CD4-positive, CD25-positive, alpha-beta regulatory T cell (primary cell): ENCODE measurements at regions not wholly inside any gene's neighbourhood (a gene's known extent, or its start where the extent isn't known, plus 50 kb on each side); places are given as distances from the start of the nearest gene placed in this dataset.

Source experiments
- ATAC-seq, 2 donors: fragments of 150-1000 bp; cut with Tn5 transposase; one replicate each; pipeline ENCODE4 v1.10.0; 2021; ENCODE audit warnings: low read depth in 2 of 2, moderate number of reproducible peaks in 2 of 2, moderate library complexity in 1 of 2
- DNase-seq, 3 donors: peaks; one replicate each; pipeline versions ENCODE4 v3.0.0 to v3.0.0-alpha.2; 2012 to 2022; ENCODE audit warnings: mixed read lengths in 1 of 3
- H3K27ac ChIP-seq: one replicate; pipeline ENCODE4 v1.7.0; 2013; ENCODE audit warnings: mild to moderate bottlenecking, low read length; ENCODE audit not compliant: insufficient read depth, poor library complexity, severe bottlenecking
- H3K27me3 ChIP-seq: one replicate; pipeline ENCODE4 v1.7.0; 2013; ENCODE audit warnings: low read length; ENCODE audit not compliant: control insufficient read depth, insufficient read depth
- H3K36me3 ChIP-seq: one replicate; pipeline ENCODE4 v1.7.0; 2013; ENCODE audit warnings: mild to moderate bottlenecking, low read length, moderate library complexity; ENCODE audit not compliant: control insufficient read depth, insufficient read depth
- H3K4me1 ChIP-seq: 2 replicates; pipeline ENCODE4 v1.7.0; 2013; ENCODE audit warnings: mild to moderate bottlenecking, low read length; ENCODE audit not compliant: insufficient read depth, control insufficient read depth, poor library complexity, severe bottlenecking
- H3K4me3 ChIP-seq: one replicate; pipeline ENCODE4 v1.7.0; 2013; ENCODE audit warnings: low read depth, mild to moderate bottlenecking, low read length, moderate library complexity
- H3K9me3 ChIP-seq, 2 experiments: 1 replicate in 1 of 2; 2 replicates in 1 of 2; pipeline ENCODE4 v1.7.0; 2013; ENCODE audit warnings: low read length in 2 of 2, mild to moderate bottlenecking in 1 of 2, moderate library complexity in 1 of 2; ENCODE audit not compliant: control insufficient read depth in 2 of 2
- H3K27ac Mint-ChIP-seq, 3 donors: one replicate each; pipeline ENCODE4 v1.8.0; 2020 to 2022; ENCODE audit warnings: mild to moderate bottlenecking in 3 of 3, mixed read lengths in 3 of 3, moderate library complexity in 2 of 3
- H3K27me3 Mint-ChIP-seq: one replicate; pipeline ENCODE4 v1.8.0; 2022; ENCODE audit warnings: mild to moderate bottlenecking, mixed read lengths
- H3K36me3 Mint-ChIP-seq: one replicate; pipeline ENCODE4 v1.8.0; 2020; ENCODE audit warnings: mixed read lengths
- H3K4me1 Mint-ChIP-seq, 4 donors: one replicate each; pipeline ENCODE4 v1.8.0; 2020 to 2022; ENCODE audit warnings: mixed read lengths in 4 of 4, mild to moderate bottlenecking in 1 of 4
- H3K4me3 Mint-ChIP-seq, 4 donors: one replicate each; pipeline ENCODE4 v1.8.0; 2020 to 2022; ENCODE audit warnings: mild to moderate bottlenecking in 4 of 4, mixed read lengths in 4 of 4, moderate library complexity in 3 of 4
- H3K9me3 Mint-ChIP-seq, 7 donors: one replicate each; pipeline ENCODE4 v1.8.0; 2020 to 2022; ENCODE audit warnings: mixed read lengths in 7 of 7, mild to moderate bottlenecking in 3 of 7, moderate library complexity in 2 of 7

DNA sequence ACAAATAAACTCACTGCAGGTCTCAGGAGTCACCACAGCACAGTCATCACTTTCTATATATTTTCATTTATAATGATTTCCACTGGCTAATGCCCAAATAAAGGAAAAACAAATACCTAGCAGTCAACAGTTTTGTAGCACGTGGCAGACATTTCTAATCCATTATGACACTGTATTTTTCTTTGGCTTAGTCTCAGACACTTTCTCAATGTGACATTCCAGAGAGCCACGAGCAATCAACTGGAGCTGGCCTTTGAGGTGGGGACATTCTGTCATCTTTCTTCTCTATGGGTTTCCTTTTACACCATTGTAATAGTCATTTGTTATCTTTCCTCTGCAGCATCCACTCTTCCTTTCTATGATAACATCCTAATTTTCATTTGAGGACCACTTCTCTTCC, 119.7 kb downstream of the WNT5A start:
- H3K4me1 Mint-ChIP-seq = no peaks in the 10 kb centered on the region
- no peak overlapping the region for H3K4me3 Mint-ChIP-seq
- no peak for ATAC-seq
- DNase-seq = no peak
- no peaks in the 10 kb centered on the region for H3K36me3 ChIP-seq
- H3K36me3 Mint-ChIP-seq = no peaks in the 10 kb centered on the region
- peaks cover 0 to 5% (median 2%) of the 10 kb centered on the region in 7 donors for H3K9me3 Mint-ChIP-seq
- no peaks in the 10 kb centered on the region for H3K9me3 ChIP-seq
- H3K27me3 ChIP-seq = no peaks in the 10 kb centered on the region
- H3K27ac Mint-ChIP-seq = no peak overlapping the region
- no peak overlapping the region for H3K27ac ChIP-seq
- H3K4me1 ChIP-seq = no peaks in the 10 kb centered on the region
- H3K4me3 ChIP-seq = no peak overlapping the region
- H3K27me3 Mint-ChIP-seq = no peaks in the 10 kb centered on the region

DNA sequence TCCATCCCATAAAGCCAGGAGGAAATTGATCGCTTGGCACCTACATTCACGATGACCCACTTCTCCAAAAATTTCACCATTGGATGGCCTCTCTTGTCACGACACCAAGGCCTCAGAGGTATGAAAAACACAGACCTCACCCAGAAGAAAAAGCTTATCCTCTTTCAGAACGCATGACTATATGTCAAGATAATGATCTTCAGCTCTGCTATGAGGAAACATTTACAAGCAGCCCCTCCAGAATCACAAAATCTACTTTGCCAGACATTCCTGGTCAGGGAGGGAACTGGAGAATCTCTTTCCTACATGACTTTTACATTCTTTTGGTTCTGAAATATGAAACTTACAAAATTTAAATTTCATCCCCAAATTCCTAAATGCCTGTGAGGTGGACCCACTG, 122.7 kb downstream of the WNT5A start:
- Histone ChIP-seq H3K36me3 (no peaks in the 10 kb centered on the region), H3K27me3 (no peaks in the 10 kb centered on the region), H3K27ac (no peak overlapping the region), H3K9me3 (no peaks in the 10 kb centered on the region), H3K4me3 (no peak overlapping the region), H3K4me1 (no peaks in the 10 kb centered on the region)
- Mint-ChIP-seq H3K27ac (no peak overlapping the region), H3K27me3 (no peaks in the 10 kb centered on the region), H3K4me1 (no peaks in the 10 kb centered on the region), H3K4me3 (no peak overlapping the region), H3K9me3 (peaks cover 0 to 8% (median 4%) of the 10 kb centered on the region in 7 donors), H3K36me3 (no peaks in the 10 kb centered on the region)
- ATAC-seq = no peak
- no peak for DNase-seq

DNA sequence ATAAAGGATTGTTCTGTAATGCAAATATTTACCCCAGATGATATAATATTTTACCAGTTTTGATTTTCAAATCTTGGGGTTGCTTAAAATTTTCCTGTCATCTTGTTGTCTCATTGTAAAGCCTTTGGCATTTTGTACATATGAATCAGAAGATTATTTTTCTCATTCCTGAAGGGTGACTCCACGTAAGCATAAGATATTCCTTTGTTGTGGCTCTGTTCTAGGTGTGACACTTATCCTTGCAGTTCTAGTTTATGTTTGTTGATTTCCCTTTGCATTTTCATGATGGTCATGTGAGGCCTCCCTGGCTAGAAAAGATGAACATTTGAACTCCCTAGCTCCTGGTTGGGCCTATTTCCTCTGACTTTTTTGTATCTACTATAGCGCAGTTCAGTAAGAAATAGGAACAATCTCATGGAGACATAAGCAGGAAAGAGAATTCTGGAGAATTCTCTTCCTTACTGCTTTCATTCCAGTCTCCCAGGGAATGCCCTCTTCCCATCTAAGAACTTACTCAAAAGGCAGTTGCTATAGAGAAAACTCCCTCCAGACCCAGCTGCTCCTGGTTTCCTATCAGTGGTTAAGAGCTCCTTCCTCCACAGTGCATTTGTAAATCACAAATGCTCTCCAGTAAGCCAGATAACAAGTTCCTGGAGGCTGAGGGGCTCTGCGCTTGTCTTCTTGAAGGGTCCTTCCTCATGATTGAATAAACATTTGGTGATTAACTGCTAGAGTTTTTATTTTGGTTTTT, 124.7 kb downstream of the WNT5A start:
- ATAC-seq = no peak
- no peaks in the 10 kb centered on the region for H3K4me1 Mint-ChIP-seq
- DNase-seq = no peak

GRCh38 chr3:55357796-55358195, 129.3 kb downstream of the WNT5A start:
- H3K27me3 ChIP-seq = no peaks in the 10 kb centered on the region
- Mint-ChIP-seq H3K4me1 (no peaks in the 10 kb centered on the region), H3K9me3 (peaks cover 0 to 19% (median 6%) of the 10 kb centered on the region in 7 donors), H3K27ac (no peak overlapping the region), H3K27me3 (no peaks in the 10 kb centered on the region), H3K4me3 (no peak overlapping the region), H3K36me3 (no peaks in the 10 kb centered on the region)
- peaks cover 0 to 2% of the 10 kb centered on the region in 2 experiments for H3K9me3 ChIP-seq
- H3K4me1 ChIP-seq = no peaks in the 10 kb centered on the region
- DNase-seq (no peak), ATAC-seq (no peak)
- H3K4me3 ChIP-seq = no peak overlapping the region
- H3K27ac ChIP-seq = no peak overlapping the region
- no peaks in the 10 kb centered on the region for H3K36me3 ChIP-seq

More for the DNA sequence above, 124.7 kb downstream of the WNT5A start:
- H3K4me1 ChIP-seq = no peaks in the 10 kb centered on the region
- H3K36me3 Mint-ChIP-seq = no peaks in the 10 kb centered on the region
- no peak overlapping the region for H3K27ac Mint-ChIP-seq
- no peaks in the 10 kb centered on the region for H3K27me3 ChIP-seq
- H3K4me3 ChIP-seq = no peak overlapping the region
- H3K36me3 ChIP-seq = no peaks in the 10 kb centered on the region
- no peak overlapping the region for H3K4me3 Mint-ChIP-seq
- no peaks in the 10 kb centered on the region for H3K27me3 Mint-ChIP-seq
- H3K9me3 ChIP-seq = peaks cover 0 to 2% of the 10 kb centered on the region in 2 experiments
- peaks cover 0 to 10% (median 3%) of the 10 kb centered on the region in 7 donors for H3K9me3 Mint-ChIP-seq
- H3K27ac ChIP-seq = no peak overlapping the region

DNA sequence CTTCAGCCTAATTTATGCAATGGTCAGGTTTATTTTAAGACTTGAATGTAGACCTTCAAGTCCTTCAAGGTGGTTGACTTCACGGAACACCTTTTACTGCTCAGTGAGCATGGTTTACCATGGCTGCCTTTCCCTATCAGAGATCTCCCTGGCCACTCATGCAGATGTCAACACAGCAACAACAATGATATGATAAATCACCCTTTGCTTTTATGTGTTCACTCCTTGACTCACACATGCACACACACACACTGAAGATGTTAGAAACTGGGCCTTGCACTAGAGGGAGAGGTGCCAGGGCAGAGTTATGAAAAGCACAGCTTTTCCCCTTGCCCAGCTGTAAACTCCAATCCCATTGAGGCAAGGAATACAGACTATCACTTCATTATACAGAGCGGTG, 134.4 kb downstream of the WNT5A start:
- H3K27ac Mint-ChIP-seq = no peak overlapping the region
- H3K4me1 Mint-ChIP-seq = no peaks in the 10 kb centered on the region
- DNase-seq (no peak), ATAC-seq (no peak)
- no peak overlapping the region for H3K4me3 ChIP-seq
- no peaks in the 10 kb centered on the region for H3K4me1 ChIP-seq
- no peaks in the 10 kb centered on the region for H3K9me3 ChIP-seq
- no peak overlapping the region for H3K4me3 Mint-ChIP-seq
- no peaks in the 10 kb centered on the region for H3K27me3 ChIP-seq
- no peaks in the 10 kb centered on the region for H3K27me3 Mint-ChIP-seq
- no peaks in the 10 kb centered on the region for H3K36me3 Mint-ChIP-seq
- H3K27ac ChIP-seq = no peak overlapping the region
- H3K36me3 ChIP-seq = no peaks in the 10 kb centered on the region
- peaks cover 0 to 20% (median 5%) of the 10 kb centered on the region in 7 donors for H3K9me3 Mint-ChIP-seq

DNA sequence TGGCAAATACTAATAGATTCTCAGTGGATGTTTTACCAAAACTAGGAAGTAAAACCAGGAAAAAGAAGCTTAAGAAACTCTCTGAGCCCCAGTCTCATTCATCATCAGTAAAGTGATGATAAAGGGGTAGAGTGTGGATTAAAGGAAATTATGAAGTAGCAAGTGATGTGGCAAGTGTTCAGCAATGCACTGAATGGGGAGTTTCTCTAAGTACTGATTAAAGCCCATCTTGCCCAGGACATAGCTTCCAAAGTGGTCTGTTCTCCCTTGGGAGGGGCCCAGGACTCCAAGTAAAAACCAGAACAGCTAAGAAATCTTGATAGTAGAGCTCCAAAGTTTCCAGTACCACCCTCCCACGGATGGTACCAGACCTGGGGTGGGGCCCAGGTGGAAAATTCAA, 137.3 kb downstream of the WNT5A start:
- H3K27ac ChIP-seq = no peak overlapping the region
- no peak overlapping the region for H3K27ac Mint-ChIP-seq
- H3K9me3 Mint-ChIP-seq = peaks cover 0 to 11% (median 4%) of the 10 kb centered on the region in 7 donors
- H3K27me3 Mint-ChIP-seq = no peaks in the 10 kb centered on the region
- ATAC-seq (no peak), DNase-seq (no peak)
- no peak overlapping the region for H3K4me3 ChIP-seq
- no peaks in the 10 kb centered on the region for H3K36me3 Mint-ChIP-seq
- H3K4me3 Mint-ChIP-seq = peak overlapping the region in 1 of 4 donors; percentile 38
- H3K4me1 Mint-ChIP-seq = no peaks in the 10 kb centered on the region
- no peaks in the 10 kb centered on the region for H3K4me1 ChIP-seq
- no peaks in the 10 kb centered on the region for H3K36me3 ChIP-seq
- no peaks in the 10 kb centered on the region for H3K27me3 ChIP-seq
- H3K9me3 ChIP-seq = no peaks in the 10 kb centered on the region

DNA sequence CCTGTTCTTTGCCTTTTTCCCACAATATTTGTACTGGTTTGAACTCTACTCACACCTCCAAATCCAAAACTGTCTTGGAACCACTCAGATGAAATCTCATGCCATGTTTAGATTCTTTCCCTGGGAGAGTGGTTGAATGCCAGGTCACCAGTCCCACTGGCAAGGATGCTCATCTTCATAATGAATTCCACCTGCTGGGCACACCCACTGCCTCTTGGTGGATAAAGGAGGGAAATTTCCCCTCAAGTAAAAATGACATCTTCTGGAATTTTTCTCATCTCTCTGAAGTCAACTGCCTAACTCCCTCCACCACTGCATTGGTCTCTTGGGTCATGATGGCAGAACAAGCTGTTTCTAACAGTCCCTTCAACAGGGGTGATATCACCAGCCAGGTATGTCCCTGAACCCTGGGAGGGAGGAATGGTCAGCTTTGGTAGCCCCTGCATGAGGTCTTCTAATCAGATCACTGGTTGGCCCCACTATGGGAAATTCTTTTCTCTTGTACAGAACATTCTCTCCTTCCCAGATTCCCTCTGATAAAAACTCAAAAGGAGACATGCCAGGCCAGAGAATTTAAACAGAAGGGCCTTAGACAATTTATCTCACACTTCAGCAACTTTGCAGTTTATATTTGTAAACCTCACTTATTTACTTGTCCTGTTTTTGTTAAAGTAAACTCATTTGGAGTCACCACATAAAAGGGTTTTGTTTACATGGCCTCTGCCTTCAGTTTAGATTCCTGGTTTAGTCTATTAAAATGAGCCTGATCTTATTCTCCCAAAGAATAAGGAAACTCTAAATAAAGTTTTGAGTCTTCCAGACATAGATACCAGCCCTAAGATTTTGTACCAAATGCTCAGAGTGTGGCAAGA, 143.4 kb downstream of the WNT5A start:
- H3K9me3 ChIP-seq = no peaks in the 10 kb centered on the region
- DNase-seq = no peak
- H3K36me3 Mint-ChIP-seq = no peaks in the 10 kb centered on the region

More for the DNA sequence above, 143.4 kb downstream of the WNT5A start:
- no peaks in the 10 kb centered on the region for H3K4me1 ChIP-seq
- H3K4me3 Mint-ChIP-seq = no peak overlapping the region
- ATAC-seq = no peak
- H3K27me3 ChIP-seq = no peaks in the 10 kb centered on the region
- H3K27ac ChIP-seq = no peak overlapping the region
- no peaks in the 10 kb centered on the region for H3K4me1 Mint-ChIP-seq
- peaks cover 0 to 9% (median 5%) of the 10 kb centered on the region in 7 donors for H3K9me3 Mint-ChIP-seq
- H3K27me3 Mint-ChIP-seq = no peaks in the 10 kb centered on the region
- no peak overlapping the region for H3K4me3 ChIP-seq
- H3K27ac Mint-ChIP-seq = no peak overlapping the region
- no peaks in the 10 kb centered on the region for H3K36me3 ChIP-seq
